ENCODE measurements at regions not wholly inside any gene's neighbourhood (a gene's known extent, or its start where the extent isn't known, plus 50 kb on each side); places are given as distances from the start of the nearest gene placed in this dataset.

DNA sequence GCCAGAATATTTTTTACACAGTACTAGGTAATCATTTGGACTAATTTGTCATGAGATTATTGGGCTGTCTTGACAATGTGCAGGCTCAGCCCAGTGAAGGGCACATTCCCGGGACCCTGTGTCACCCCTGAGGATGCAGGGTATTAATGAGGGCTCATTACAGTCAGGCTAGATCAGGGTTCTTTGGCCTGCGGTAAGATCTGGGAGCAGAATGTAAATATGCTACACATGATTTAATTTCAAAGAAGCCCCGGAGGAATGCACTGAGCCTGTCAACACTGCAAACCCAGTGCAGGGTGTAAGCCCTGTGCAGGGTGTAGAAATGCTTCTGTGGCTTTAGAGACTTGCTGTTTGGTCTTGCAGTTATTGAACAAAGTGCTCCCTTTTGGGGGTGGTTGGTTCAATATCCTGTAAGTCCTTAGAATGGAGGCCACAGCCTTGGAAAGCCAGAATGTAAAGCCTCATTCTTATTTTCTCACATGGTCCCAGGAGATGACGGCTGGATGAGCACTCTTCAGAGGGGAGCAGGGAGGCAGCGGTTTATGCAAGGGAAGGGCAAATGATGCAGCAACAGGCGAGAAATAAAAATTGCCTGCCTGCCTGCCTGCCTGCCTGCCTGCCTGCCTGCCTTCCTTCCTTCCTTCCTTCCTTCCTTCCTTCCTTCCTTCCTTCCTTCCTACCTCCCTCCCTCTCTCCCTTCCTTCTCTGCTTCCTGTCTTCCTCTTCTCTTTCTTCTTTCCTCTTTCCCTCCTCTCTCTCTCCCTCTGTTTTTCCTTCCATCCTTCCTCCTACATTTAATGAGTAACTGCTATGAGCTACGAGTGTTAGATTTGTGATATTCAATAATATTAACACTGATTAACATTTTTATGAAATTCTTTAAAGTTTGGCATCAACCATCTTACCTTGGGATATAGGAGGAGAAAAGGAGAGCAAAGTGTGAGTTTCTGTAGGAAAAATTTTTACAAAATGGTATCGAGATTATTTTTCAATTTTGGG is 148.8 kb downstream of the VAPA start:
- Mint-ChIP-seq H3K4me1 (ENCODE audit: low read depth) (peaks cover 49% of the 10 kb centered on the region), H3K4me3 (ENCODE audit: unreplicated experiment) (no peak overlapping the region), H3K36me3 (ENCODE audit: low read depth) (no peaks in the 10 kb centered on the region), H3K27me3 (ENCODE audit: low read depth) (no peaks in the 10 kb centered on the region), H3K9me3 (ENCODE audit: low read depth) (no peaks in the 10 kb centered on the region), H3K27ac (ENCODE audit: unreplicated experiment) (peak overlapping the region; percentile 28)
- no peak for DNase-seq (ENCODE audit: low spot score)
- TF ChIP-seq, protein P1, sequence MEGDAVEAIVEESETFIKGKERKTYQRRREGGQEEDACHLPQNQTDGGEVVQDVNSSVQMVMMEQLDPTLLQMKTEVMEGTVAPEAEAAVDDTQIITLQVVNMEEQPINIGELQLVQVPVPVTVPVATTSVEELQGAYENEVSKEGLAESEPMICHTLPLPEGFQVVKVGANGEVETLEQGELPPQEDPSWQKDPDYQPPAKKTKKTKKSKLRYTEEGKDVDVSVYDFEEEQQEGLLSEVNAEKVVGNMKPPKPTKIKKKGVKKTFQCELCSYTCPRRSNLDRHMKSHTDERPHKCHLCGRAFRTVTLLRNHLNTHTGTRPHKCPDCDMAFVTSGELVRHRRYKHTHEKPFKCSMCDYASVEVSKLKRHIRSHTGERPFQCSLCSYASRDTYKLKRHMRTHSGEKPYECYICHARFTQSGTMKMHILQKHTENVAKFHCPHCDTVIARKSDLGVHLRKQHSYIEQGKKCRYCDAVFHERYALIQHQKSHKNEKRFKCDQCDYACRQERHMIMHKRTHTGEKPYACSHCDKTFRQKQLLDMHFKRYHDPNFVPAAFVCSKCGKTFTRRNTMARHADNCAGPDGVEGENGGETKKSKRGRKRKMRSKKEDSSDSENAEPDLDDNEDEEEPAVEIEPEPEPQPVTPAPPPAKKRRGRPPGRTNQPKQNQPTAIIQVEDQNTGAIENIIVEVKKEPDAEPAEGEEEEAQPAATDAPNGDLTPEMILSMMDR (IDR thresholded peaks at IDR 0.05): no peak

DNA sequence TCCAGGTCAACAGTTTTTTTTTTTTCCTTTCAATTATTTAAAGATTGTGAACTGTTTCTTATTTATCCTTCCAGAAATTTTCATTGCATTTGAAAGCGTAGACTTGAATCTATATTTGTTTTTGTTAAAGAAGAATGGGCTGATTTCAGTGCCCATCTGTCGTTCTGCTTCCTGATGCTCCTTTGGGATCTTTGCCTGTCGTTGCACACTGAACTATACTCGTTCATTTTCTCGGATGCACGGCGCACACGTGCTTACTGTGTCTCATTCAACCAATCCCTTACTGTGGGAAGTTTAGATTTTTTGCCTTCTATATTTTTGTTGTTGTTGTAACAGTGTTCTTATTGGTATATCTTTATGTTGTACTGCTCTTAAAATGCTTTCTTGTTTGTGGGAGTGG is 149.7 kb downstream of the VAPA start:
- Mint-ChIP-seq H3K4me1 (ENCODE audit: low read depth) (peaks cover 49% of the 10 kb centered on the region), H3K27ac (ENCODE audit: unreplicated experiment) (no peak overlapping the region), H3K36me3 (ENCODE audit: low read depth) (no peaks in the 10 kb centered on the region), H3K27me3 (ENCODE audit: low read depth) (no peaks in the 10 kb centered on the region), H3K9me3 (ENCODE audit: low read depth) (no peaks in the 10 kb centered on the region), H3K4me3 (ENCODE audit: unreplicated experiment) (no peak overlapping the region)
- no peak for DNase-seq (ENCODE audit: low spot score)
- TF ChIP-seq, protein P1 (IDR thresholded peaks at IDR 0.05): no peak

GRCh38 chr18:10064267-10064666 is 150.5 kb downstream of the VAPA start:
- Mint-ChIP-seq H3K4me1 (ENCODE audit: low read depth) (peaks cover 42% of the 10 kb centered on the region), H3K36me3 (ENCODE audit: low read depth) (no peaks in the 10 kb centered on the region), H3K9me3 (ENCODE audit: low read depth) (no peaks in the 10 kb centered on the region), H3K27me3 (ENCODE audit: low read depth) (no peaks in the 10 kb centered on the region), H3K27ac (ENCODE audit: unreplicated experiment) (no peak overlapping the region), H3K4me3 (ENCODE audit: unreplicated experiment) (no peak overlapping the region)
- TF ChIP-seq, protein P1 (IDR thresholded peaks at IDR 0.05): no peak
- DNase-seq (ENCODE audit: low spot score): no peak

GRCh38 chr18:10065296-10065695 is 151.5 kb downstream of the VAPA start:
- Mint-ChIP-seq H3K27ac (ENCODE audit: unreplicated experiment) (no peak overlapping the region), H3K9me3 (ENCODE audit: low read depth) (no peaks in the 10 kb centered on the region), H3K36me3 (ENCODE audit: low read depth) (no peaks in the 10 kb centered on the region), H3K4me1 (ENCODE audit: low read depth) (peaks cover 32% of the 10 kb centered on the region), H3K4me3 (ENCODE audit: unreplicated experiment) (no peak overlapping the region), H3K27me3 (ENCODE audit: low read depth) (no peaks in the 10 kb centered on the region)
- DNase-seq (ENCODE audit: low spot score): no peak
- TF ChIP-seq, protein P1 (IDR thresholded peaks at IDR 0.05): no peak

GRCh38 chr18:10067670-10068659 is 154.1 kb downstream of the VAPA start:
- Mint-ChIP-seq H3K9me3 (ENCODE audit: low read depth) (no peaks in the 10 kb centered on the region), H3K36me3 (ENCODE audit: low read depth) (no peaks in the 10 kb centered on the region), H3K27me3 (ENCODE audit: low read depth) (no peaks in the 10 kb centered on the region), H3K4me3 (ENCODE audit: unreplicated experiment) (no peak overlapping the region), H3K4me1 (ENCODE audit: low read depth) (peaks cover 13% of the 10 kb centered on the region), H3K27ac (ENCODE audit: unreplicated experiment) (no peak overlapping the region)
- TF ChIP-seq, protein P1 (IDR thresholded peaks at IDR 0.05): no peak
- DNase-seq (ENCODE audit: low spot score): no peak

All from chondrocyte (in vitro differentiated cells).